ENCODE measurements at regions not wholly inside any gene's neighbourhood (a gene's known extent, or its start where the extent isn't known, plus 50 kb on each side); places are given as distances from the start of the nearest gene placed in this dataset.
"Not testable (repeated sequence)": the region's sequence is repeated elsewhere in the genome, so short reads cannot be mapped to it uniquely, and the experiment has no call there.

DNA sequence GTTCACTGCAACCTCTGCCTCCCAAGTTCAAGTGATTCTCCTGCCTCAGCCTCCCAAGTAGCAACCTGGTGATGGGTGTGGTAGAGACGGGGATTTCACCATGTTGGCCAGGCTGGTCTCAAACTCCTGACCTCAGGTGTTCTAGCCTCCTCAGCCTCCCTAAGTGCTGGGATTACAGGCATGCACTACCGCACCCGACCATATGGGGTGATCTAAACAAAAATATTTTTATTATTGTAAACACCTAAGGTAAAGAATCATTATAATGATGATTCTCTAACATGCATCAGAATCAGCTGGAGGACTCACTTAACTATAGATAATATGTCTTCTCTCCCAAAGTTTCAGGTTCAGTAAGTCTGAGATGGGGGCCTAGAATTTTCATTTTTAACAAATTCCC, 96.2 kb upstream of the ALG10 start:
- no peak for DNase-seq
- H3K36me3 Mint-ChIP-seq (ENCODE audit: low read depth) = no peaks in the 10 kb centered on the region
- no peaks in the 10 kb centered on the region for H3K27me3 Mint-ChIP-seq (ENCODE audit: low read depth, poor library complexity)
- H3K4me3 Mint-ChIP-seq = no peak overlapping the region
- no peaks in the 10 kb centered on the region for H3K4me1 Mint-ChIP-seq
- H3K27ac Mint-ChIP-seq = no peak overlapping the region
- TF ChIP-seq, protein P1, sequence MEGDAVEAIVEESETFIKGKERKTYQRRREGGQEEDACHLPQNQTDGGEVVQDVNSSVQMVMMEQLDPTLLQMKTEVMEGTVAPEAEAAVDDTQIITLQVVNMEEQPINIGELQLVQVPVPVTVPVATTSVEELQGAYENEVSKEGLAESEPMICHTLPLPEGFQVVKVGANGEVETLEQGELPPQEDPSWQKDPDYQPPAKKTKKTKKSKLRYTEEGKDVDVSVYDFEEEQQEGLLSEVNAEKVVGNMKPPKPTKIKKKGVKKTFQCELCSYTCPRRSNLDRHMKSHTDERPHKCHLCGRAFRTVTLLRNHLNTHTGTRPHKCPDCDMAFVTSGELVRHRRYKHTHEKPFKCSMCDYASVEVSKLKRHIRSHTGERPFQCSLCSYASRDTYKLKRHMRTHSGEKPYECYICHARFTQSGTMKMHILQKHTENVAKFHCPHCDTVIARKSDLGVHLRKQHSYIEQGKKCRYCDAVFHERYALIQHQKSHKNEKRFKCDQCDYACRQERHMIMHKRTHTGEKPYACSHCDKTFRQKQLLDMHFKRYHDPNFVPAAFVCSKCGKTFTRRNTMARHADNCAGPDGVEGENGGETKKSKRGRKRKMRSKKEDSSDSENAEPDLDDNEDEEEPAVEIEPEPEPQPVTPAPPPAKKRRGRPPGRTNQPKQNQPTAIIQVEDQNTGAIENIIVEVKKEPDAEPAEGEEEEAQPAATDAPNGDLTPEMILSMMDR (IDR thresholded peaks at IDR 0.05) = no peak
- H3K9me3 Mint-ChIP-seq = peaks cover 44% of the 10 kb centered on the region

DNA sequence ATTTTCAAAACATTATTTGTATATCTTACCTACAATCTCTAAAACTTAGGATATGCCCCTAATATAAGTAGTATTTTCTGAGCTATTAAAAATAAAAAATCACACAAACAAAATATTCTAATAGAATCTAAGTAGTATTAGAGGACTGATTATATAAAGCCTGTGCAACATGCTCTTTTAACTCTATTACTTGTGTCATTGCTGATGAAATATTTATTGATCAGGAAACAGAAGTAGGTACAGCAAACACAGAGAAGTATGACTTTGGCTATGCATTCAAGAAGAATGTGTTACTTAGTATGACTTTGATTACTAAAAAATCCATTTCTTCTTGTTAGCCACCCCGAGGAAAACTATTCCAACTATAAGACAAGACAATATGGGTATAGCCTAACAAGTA, 84.6 kb upstream of the ALG10 start:
- H3K27me3 Mint-ChIP-seq (ENCODE audit: low read depth, poor library complexity); H3K4me1 Mint-ChIP-seq; H3K27ac Mint-ChIP-seq; DNase-seq; H3K4me3 Mint-ChIP-seq; H3K36me3 Mint-ChIP-seq (ENCODE audit: low read depth): not testable (repeated sequence)
- H3K9me3 Mint-ChIP-seq = peaks cover 12% of the 10 kb centered on the region

DNA sequence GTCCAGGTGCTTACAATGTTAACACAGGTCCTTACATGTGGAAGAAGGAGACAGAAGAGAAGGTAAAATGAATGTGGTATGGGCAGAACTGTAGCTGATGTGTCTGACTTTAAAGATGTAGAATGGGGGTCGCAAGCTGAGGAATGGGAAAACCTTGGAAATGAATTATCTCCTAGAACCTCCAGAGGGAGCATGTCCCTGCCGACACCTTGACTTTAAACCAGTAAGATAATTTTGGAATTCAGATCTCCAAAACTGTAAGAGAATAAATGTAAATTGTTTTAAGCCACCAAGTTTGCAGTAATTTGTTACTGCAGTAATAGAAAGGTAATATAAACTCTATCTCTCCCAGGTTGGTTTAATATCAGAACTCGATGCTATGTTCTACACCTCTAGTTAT, 80.1 kb upstream of the ALG10 start:
- no peak for DNase-seq
- Mint-ChIP-seq H3K27ac (no peak overlapping the region), H3K4me1 (no peaks in the 10 kb centered on the region), H3K27me3 (ENCODE audit: low read depth, poor library complexity) (no peaks in the 10 kb centered on the region), H3K36me3 (ENCODE audit: low read depth) (no peaks in the 10 kb centered on the region), H3K4me3 (no peak overlapping the region), H3K9me3 (no peaks in the 10 kb centered on the region)
- TF ChIP-seq, protein P1 (IDR thresholded peaks at IDR 0.05) = no peak

DNA sequence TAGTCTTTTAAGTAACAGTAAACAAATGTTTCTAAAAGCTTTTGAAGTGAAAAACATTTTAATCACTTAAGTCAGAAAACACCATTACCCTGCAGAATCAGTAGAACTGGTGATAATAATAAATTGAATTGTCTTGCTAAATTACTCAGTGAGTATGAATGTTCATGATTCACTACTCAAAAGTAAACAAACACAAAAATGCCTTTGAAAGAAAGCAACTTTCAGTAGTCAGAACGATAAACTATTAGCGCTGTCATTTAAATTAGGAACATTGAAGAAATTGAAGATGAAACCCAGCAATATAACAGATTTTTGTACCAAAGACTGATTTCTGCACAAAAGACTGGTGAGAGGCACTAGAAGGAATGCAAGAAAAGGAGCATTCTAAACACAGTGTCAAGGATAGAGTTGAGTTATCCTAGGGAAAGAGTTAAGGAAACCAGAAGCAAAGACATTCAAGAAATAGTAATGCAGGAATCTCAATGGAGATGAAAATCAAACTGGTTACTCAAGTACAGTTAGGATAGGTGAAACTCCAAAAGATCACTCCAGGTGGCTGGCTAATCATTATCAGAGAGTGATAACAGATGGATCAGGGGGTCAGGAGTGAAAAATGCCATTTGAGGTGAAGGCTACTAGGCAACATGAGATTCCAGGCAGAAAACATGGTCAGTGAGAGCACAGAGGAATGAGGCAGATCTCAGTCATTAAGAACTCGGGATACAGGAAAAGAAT, 77.4 kb upstream of the ALG10 start:
- Mint-ChIP-seq H3K9me3 (peaks cover 14% of the 10 kb centered on the region), H3K27ac (no peak overlapping the region), H3K4me1 (no peaks in the 10 kb centered on the region)

DNA sequence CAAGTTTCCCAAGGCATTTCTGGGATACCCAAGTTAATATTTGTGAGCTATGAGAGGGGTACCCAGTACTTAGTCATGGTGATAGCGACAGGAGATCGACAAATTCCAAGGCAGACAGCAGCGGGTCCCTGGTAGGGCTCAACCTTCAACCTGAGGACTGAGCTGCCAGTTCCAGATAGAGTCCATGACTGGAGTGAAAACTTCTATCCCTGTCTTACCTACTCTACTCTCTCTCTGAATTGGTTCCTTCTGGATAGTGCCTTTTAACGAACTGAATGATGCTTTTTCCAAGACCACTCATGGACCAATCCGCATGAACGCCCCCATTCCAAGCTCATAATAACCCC, 76.9 kb upstream of the ALG10 start:
- TF ChIP-seq, protein P1 (IDR thresholded peaks at IDR 0.05) = no peak
- peaks cover 20% of the 10 kb centered on the region for H3K9me3 Mint-ChIP-seq
- no peaks in the 10 kb centered on the region for H3K27me3 Mint-ChIP-seq (ENCODE audit: low read depth, poor library complexity)
- no peak for DNase-seq
- no peaks in the 10 kb centered on the region for H3K4me1 Mint-ChIP-seq
- H3K4me3 Mint-ChIP-seq = no peak overlapping the region
- no peaks in the 10 kb centered on the region for H3K36me3 Mint-ChIP-seq (ENCODE audit: low read depth)
- H3K27ac Mint-ChIP-seq = no peak overlapping the region

More for the DNA sequence above, 77.4 kb upstream of the ALG10 start:
- Mint-ChIP-seq H3K27me3 (ENCODE audit: low read depth, poor library complexity) (no peaks in the 10 kb centered on the region), H3K4me3 (no peak overlapping the region), H3K36me3 (ENCODE audit: low read depth) (no peaks in the 10 kb centered on the region)
- DNase-seq = no peak
- TF ChIP-seq, protein P1 (IDR thresholded peaks at IDR 0.05) = no peak

DNA sequence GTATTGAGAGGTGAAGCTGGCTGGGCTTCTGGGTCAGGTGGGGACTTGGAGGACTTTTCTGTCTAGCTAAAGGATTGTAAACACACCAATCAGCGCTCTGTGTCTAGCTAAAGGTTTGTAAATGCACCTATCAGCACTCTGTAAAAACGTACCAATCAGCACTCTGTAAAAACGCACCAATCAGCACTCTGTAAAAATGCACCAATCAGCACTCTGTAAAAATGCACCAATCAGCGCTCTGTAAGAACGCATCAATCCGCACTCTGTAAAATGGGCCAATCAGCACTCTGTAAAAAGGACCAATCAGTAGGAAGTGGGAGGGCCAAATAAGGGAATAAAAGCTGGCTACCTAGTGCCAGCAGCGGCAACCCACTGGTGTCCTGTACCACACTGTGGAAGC, 56.1 kb upstream of the ALG10 start:
- H3K9me3 Mint-ChIP-seq; H3K4me1 Mint-ChIP-seq; DNase-seq; H3K27me3 Mint-ChIP-seq (ENCODE audit: low read depth, poor library complexity); H3K27ac Mint-ChIP-seq; H3K36me3 Mint-ChIP-seq (ENCODE audit: low read depth); H3K4me3 Mint-ChIP-seq: not testable (repeated sequence)

DNA sequence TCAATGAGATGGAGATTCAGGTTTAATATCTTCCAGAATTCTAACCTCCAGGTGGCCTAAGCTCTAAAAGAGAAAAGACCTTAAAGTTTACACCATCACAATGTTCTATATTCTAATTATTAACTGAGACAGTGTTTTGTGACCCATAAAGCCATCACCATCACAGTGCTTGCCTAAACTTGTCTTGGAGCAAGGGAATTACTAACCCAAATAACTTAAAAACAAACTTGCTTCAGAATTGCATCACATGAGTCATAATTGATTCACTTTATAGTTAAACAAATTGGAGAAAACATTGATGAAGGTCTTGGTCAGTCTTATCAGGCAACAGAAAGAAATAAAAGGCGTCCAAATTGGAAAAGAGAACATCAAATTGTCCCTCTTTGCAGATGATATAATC, 54.5 kb upstream of the ALG10 start:
- TF ChIP-seq, protein P1 (IDR thresholded peaks at IDR 0.05) = no peak
- Mint-ChIP-seq H3K9me3 (peaks cover 8% of the 10 kb centered on the region), H3K27me3 (ENCODE audit: low read depth, poor library complexity) (peaks cover 3% of the 10 kb centered on the region), H3K27ac (no peak overlapping the region), H3K4me3 (no peak overlapping the region), H3K36me3 (ENCODE audit: low read depth) (no peaks in the 10 kb centered on the region), H3K4me1 (no peaks in the 10 kb centered on the region)
- DNase-seq = no peak
